PC-3 (cell line): ENCODE measurements at regions not wholly inside any gene's neighbourhood (a gene's known extent, or its start where the extent isn't known, plus 50 kb on each side); places are given as distances from the start of the nearest gene placed in this dataset.
"Not testable (repeated sequence)": the region's sequence is repeated elsewhere in the genome, so short reads cannot be mapped to it uniquely, and the experiment has no call there.

Source experiments
- CTCF ChIP-seq: fragments of 300-600 bp; sonication (generic); conservative IDR thresholded peaks from 2 replicates; pipeline ENCODE4 v1.5.1; 2017; ENCODE audit warnings: antibody characterized with exemption, low read depth, mild to moderate bottlenecking, low read length
- EZH2 ChIP-seq: fragments of 300-600 bp; sonication (generic); IDR thresholded peaks from one replicate; pipeline ENCODE4 v1.6.1; 2017; ENCODE audit warnings: antibody characterized with exemption, mild to moderate bottlenecking, low read length; ENCODE audit not compliant: unreplicated experiment
- EZH2phosphoT487 ChIP-seq: fragments of 300-600 bp; sonication (generic); IDR thresholded peaks from 2 replicates; pipeline ENCODE4 v1.6.1; 2018; ENCODE audit warnings: mild to moderate bottlenecking, antibody characterized with exemption, low read length, borderline replicate concordance

- not testable (repeated sequence) for TF ChIP-seq EZH2, CTCF, EZH2phosphoT487
Measured at GRCh38 chr9:62838024-62838718, 1648.3 kb downstream of the SPATA31A7 start.
